Central memory CD8-positive, alpha-beta T cell (primary cell): ENCODE measurements at regions not wholly inside any gene's neighbourhood (a gene's known extent, or its start where the extent isn't known, plus 50 kb on each side); places are given as distances from the start of the nearest gene placed in this dataset.

Source experiments
- ATAC-seq: fragments of 150-1000 bp; cut with Tn5 transposase; replicated peaks from 2 replicates; pipeline ENCODE4 v1.10.0; 2022; ENCODE audit warnings: mild to moderate bottlenecking, moderate FRiP score, moderate number of reproducible peaks; ENCODE audit not compliant: poor library complexity, severe bottlenecking; ENCODE audit errors: extremely low read depth
- DNase-seq, 2 donors: peaks; one replicate each; pipeline ENCODE4 v3.0.0; 2021; ENCODE audit warnings: low spot score in 2 of 2
- H3K27ac Mint-ChIP-seq: one replicate; pipeline ENCODE4 v1.8.0; 2022; ENCODE audit warnings: low read depth, mild to moderate bottlenecking, moderate library complexity, mixed read lengths
- H3K27me3 Mint-ChIP-seq: one replicate; pipeline ENCODE4 v1.8.0; 2022; ENCODE audit warnings: mixed read lengths
- H3K36me3 Mint-ChIP-seq: one replicate; pipeline ENCODE4 v1.8.0; 2022; ENCODE audit warnings: mild to moderate bottlenecking, moderate library complexity, mixed read lengths; ENCODE audit not compliant: insufficient read depth
- H3K4me1 Mint-ChIP-seq: one replicate; pipeline ENCODE4 v1.8.0; 2022; ENCODE audit warnings: mixed read lengths
- H3K4me3 Mint-ChIP-seq: one replicate; pipeline ENCODE4 v1.8.0; 2022; ENCODE audit warnings: mild to moderate bottlenecking, moderate library complexity, mixed read lengths
- H3K9me3 Mint-ChIP-seq: one replicate; pipeline ENCODE4 v1.8.0; 2022; ENCODE audit warnings: mixed read lengths

DNA sequence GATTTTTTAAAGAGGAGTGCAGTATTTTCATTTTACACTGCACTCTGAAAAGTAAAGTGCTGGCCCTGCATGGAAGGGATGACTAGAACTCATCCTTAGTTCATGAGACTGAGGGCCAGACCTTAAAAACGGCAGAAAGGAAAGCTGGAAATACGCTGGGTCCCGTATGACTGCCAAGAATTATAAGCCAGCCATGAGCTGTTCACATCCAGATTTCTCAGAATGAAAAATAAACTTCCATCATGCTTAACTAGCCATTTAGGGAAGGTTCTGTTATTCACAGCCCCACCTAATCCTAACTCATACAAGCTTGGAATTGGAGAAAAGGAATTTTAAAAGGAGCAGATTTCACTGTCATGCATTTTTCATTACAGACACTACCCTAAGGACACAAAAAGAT, 894.4 kb downstream of the FAT4 start:
- Mint-ChIP-seq H3K4me1 (no peaks in the 10 kb centered on the region), H3K27ac (no peak overlapping the region), H3K4me3 (no peak overlapping the region), H3K36me3 (no peaks in the 10 kb centered on the region), H3K27me3 (no peaks in the 10 kb centered on the region), H3K9me3 (peaks cover 6% of the 10 kb centered on the region)
- DNase-seq (no peak), ATAC-seq (no peak)

DNA sequence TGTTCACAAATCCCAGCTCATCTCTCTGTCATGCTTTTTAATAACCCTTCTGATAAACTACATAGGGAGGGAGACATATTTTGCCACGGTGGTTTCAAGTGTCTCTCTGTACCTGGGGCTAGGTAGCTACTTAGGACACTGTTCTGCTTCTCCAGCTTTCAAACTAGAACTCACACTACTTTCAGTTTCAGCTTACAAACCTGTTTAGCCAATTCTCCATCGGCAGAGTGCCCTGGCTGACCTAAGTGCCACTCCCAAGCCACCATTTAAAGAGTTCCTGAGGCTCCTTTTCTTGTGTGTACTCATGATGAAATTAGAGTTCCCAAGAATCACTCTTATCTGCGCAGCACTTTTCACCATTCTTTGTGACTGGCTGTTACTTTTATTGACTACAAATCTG, 899.2 kb downstream of the FAT4 start:
- Mint-ChIP-seq H3K9me3 (no peaks in the 10 kb centered on the region), H3K27me3 (no peaks in the 10 kb centered on the region), H3K36me3 (no peaks in the 10 kb centered on the region), H3K4me3 (no peak overlapping the region), H3K27ac (no peak overlapping the region), H3K4me1 (no peaks in the 10 kb centered on the region)
- no peak for DNase-seq
- no peak for ATAC-seq

GRCh38 chr4:126215759-126216158, 901.0 kb downstream of the FAT4 start:
- H3K4me1 Mint-ChIP-seq = no peaks in the 10 kb centered on the region
- H3K36me3 Mint-ChIP-seq = no peaks in the 10 kb centered on the region
- no peaks in the 10 kb centered on the region for H3K9me3 Mint-ChIP-seq
- no peak overlapping the region for H3K27ac Mint-ChIP-seq
- H3K27me3 Mint-ChIP-seq = no peaks in the 10 kb centered on the region
- DNase-seq (no peak), ATAC-seq (no peak)
- no peak overlapping the region for H3K4me3 Mint-ChIP-seq

GRCh38 chr4:126216611-126217010, 901.9 kb downstream of the FAT4 start:
- Mint-ChIP-seq H3K36me3 (no peaks in the 10 kb centered on the region), H3K4me3 (no peak overlapping the region), H3K9me3 (no peaks in the 10 kb centered on the region), H3K4me1 (no peaks in the 10 kb centered on the region), H3K27ac (no peak overlapping the region), H3K27me3 (no peaks in the 10 kb centered on the region)
- no peak for ATAC-seq
- DNase-seq = no peak

- Mint-ChIP-seq H3K4me1 (no peaks in the 10 kb centered on the region), H3K9me3 (peaks cover 5% of the 10 kb centered on the region), H3K36me3 (no peaks in the 10 kb centered on the region), H3K27ac (no peak overlapping the region), H3K27me3 (no peaks in the 10 kb centered on the region), H3K4me3 (no peak overlapping the region)
- ATAC-seq (no peak), DNase-seq (no peak)
These were observed 906.5 kb downstream of the FAT4 start for GRCh38 chr4:126221282-126221681.

DNA sequence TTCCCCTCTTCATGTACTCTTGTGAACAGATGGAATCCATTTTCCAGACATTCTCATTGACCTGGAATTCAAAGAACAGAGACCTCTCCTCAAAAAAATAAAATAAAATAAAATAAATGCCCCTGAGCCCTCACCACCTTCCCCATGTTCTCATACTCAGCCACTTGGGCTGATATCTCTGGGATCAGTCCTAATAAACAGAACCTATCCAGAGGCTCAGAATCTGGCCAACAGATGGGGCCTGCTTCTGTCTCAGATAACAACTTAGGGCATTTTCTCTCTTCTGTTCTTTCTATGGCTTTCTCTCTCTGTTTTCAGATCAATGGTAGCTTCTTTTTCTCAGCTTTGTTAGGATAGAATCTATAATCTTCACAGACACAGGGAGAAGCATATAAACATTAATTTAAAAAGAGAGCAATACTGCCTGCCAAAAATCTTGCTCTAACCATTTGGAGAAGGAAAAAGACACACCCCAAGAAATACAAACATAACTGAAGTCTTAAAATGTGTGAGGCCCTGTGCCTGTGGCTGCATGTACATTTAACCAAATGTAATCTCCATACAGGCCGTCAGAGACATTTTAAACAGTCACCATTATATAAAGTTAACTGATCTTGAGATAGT, 907.1 kb downstream of the FAT4 start:
- Mint-ChIP-seq H3K27me3 (no peaks in the 10 kb centered on the region), H3K4me3 (no peak overlapping the region), H3K9me3 (peaks cover 5% of the 10 kb centered on the region), H3K36me3 (no peaks in the 10 kb centered on the region), H3K4me1 (no peaks in the 10 kb centered on the region), H3K27ac (no peak overlapping the region)
- DNase-seq (no peak), ATAC-seq (no peak)

DNA sequence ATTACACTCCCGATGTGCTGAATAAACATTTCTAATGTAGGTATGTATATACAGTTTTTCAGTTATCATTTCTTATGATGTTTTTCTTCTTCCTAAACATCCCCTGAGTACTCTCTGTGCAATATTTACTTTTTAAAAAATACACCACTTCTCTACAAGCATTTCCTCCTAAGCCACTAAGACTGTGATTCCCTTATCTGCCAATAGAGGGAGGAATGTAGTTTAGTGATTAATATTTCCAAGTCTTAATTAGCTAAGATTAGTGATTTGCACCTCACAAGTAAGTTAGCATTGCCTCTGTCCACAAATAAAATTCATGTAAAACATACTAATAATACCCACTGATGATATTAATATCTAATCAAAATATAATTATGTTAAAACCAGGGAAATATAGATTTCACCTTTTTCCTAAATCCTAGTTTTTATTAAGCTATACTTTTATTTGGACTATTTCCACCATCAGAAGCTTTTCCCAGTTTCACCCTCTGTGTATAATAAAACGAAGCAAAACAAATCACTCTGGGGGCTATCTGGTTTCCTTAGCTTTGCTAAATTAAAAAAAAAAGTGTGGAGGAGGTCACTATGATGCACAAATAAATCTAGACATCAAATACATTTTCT, 909.1 kb downstream of the FAT4 start:
- Mint-ChIP-seq H3K36me3 (no peaks in the 10 kb centered on the region), H3K27ac (no peak overlapping the region), H3K9me3 (peaks cover 5% of the 10 kb centered on the region), H3K4me3 (no peak overlapping the region), H3K4me1 (no peaks in the 10 kb centered on the region), H3K27me3 (no peaks in the 10 kb centered on the region)
- DNase-seq = no peak
- no peak for ATAC-seq

DNA sequence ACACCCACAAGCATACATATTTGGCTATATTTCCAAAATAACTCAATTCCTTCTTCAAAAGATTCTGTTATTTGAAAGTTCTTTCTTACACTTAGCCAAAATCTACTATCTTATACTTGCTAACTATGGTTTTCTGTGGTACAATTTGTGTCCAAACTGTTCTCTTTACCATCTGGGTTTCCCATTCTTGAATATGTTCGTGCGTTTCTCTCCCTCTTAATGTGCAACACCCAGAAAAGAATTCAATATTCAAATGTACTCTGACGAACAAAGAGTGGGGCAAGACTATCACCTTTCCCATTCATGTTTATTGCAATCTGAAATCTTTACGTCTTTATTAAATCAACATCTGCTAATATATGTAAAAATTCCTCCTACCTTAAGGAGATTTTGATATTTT, 912.7 kb downstream of the FAT4 start:
- Mint-ChIP-seq H3K4me3 (no peak overlapping the region), H3K27me3 (no peaks in the 10 kb centered on the region), H3K4me1 (no peaks in the 10 kb centered on the region)

GRCh38 chr4:126230269-126230668, 915.5 kb downstream of the FAT4 start:
- H3K27me3 Mint-ChIP-seq = no peaks in the 10 kb centered on the region
- no peaks in the 10 kb centered on the region for H3K4me1 Mint-ChIP-seq
- no peak overlapping the region for H3K4me3 Mint-ChIP-seq
- ATAC-seq (no peak), DNase-seq (no peak)
- H3K9me3 Mint-ChIP-seq = peaks cover 2% of the 10 kb centered on the region
- no peak overlapping the region for H3K27ac Mint-ChIP-seq
- H3K36me3 Mint-ChIP-seq = no peaks in the 10 kb centered on the region

More for the DNA sequence above, 912.7 kb downstream of the FAT4 start:
- no peak for DNase-seq
- Mint-ChIP-seq H3K36me3 (no peaks in the 10 kb centered on the region), H3K27ac (no peak overlapping the region), H3K9me3 (peaks cover 5% of the 10 kb centered on the region)
- ATAC-seq = no peak

- Mint-ChIP-seq H3K4me3 (no peak overlapping the region), H3K36me3 (no peaks in the 10 kb centered on the region), H3K27me3 (no peaks in the 10 kb centered on the region), H3K27ac (no peak overlapping the region), H3K9me3 (peaks cover 6% of the 10 kb centered on the region), H3K4me1 (no peaks in the 10 kb centered on the region)
- ATAC-seq (no peak), DNase-seq (no peak)
These were observed 918.7 kb downstream of the FAT4 start for GRCh38 chr4:126233483-126233882.

DNA sequence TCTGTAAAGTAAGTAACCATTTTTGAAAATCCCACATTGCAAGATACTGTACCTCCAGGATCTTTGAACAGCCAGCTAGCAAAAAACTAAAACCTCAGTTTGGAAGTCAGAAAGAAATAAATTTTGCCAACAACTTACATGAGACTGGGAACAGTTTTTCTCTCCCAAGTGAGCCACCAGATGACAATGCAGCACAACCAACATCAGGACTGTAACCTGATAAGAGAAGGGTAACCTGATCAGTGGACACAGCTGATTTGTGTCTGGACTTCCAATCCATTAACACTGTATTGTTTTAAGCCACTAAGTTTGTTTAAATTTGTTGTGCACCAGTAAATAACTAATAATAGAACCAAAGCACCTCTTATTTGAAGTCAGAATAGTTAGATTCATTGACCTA, 923.3 kb downstream of the FAT4 start:
- Mint-ChIP-seq H3K4me3 (no peak overlapping the region), H3K27ac (no peak overlapping the region), H3K4me1 (no peaks in the 10 kb centered on the region), H3K36me3 (no peaks in the 10 kb centered on the region), H3K27me3 (no peaks in the 10 kb centered on the region), H3K9me3 (peaks cover 16% of the 10 kb centered on the region)
- DNase-seq (no peak), ATAC-seq (no peak)

DNA sequence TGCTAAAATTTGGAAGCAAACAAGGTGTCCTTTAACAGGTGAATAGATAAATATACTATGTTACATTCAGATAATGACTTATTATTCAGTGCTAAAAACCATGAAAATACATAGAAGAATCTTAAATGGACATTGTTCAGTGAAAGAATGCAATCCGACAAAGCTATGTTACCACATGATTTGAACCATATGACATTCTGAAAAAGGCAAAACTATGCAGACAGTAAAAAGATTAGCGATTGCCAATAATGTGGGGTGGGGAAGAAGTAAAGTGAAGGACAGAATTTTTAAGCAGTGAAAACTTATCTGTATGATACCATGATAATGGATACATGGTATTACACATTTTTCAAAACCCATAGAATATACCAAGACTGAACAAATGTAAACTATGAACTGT, 926.9 kb downstream of the FAT4 start:
- no peak overlapping the region for H3K27ac Mint-ChIP-seq
- no peak overlapping the region for H3K4me3 Mint-ChIP-seq
- ATAC-seq (no peak), DNase-seq (no peak)
- no peaks in the 10 kb centered on the region for H3K27me3 Mint-ChIP-seq
- H3K36me3 Mint-ChIP-seq = no peaks in the 10 kb centered on the region
- no peaks in the 10 kb centered on the region for H3K4me1 Mint-ChIP-seq
- H3K9me3 Mint-ChIP-seq = peaks cover 22% of the 10 kb centered on the region

GRCh38 chr4:126242679-126243390, 928.1 kb downstream of the FAT4 start:
- Mint-ChIP-seq H3K27me3 (no peaks in the 10 kb centered on the region), H3K36me3 (no peaks in the 10 kb centered on the region), H3K27ac (no peak overlapping the region), H3K9me3 (peaks cover 26% of the 10 kb centered on the region), H3K4me1 (no peaks in the 10 kb centered on the region), H3K4me3 (no peak overlapping the region)
- ATAC-seq (no peak), DNase-seq (no peak)
